ENCODE measurements at regions not wholly inside any gene's neighbourhood (a gene's known extent, or its start where the extent isn't known, plus 50 kb on each side); places are given as distances from the start of the nearest gene placed in this dataset.

DNA sequence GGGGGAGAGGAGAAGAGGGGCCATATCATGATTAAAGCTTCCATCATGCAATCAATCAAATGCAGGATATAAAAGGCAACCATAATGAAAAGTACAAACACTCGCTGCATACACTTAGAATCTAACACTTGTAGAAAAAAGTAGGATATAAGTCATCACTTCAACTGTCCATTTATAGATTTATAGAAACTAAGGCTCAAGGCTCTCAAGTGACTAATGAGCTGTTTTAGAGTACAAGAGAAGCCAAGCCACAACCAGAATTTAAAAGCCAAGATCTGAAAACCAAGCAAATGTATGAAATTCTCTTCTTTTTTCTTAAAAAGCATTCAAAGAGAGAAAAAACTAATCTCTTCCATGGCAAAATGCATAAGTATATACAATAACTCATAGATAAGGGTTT is 160.2 kb upstream of the BLID start:
- no peaks in the 10 kb centered on the region for H3K9me2 ChIP-seq (replicated peaks; ENCODE audit: low read depth, low read length)
- H3F3A ChIP-seq (ENCODE audit: low read depth) = no peaks in the 10 kb centered on the region
- TF ChIP-seq, protein P1, sequence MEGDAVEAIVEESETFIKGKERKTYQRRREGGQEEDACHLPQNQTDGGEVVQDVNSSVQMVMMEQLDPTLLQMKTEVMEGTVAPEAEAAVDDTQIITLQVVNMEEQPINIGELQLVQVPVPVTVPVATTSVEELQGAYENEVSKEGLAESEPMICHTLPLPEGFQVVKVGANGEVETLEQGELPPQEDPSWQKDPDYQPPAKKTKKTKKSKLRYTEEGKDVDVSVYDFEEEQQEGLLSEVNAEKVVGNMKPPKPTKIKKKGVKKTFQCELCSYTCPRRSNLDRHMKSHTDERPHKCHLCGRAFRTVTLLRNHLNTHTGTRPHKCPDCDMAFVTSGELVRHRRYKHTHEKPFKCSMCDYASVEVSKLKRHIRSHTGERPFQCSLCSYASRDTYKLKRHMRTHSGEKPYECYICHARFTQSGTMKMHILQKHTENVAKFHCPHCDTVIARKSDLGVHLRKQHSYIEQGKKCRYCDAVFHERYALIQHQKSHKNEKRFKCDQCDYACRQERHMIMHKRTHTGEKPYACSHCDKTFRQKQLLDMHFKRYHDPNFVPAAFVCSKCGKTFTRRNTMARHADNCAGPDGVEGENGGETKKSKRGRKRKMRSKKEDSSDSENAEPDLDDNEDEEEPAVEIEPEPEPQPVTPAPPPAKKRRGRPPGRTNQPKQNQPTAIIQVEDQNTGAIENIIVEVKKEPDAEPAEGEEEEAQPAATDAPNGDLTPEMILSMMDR (conservative IDR thresholded peaks at IDR 0.05; ENCODE audit: low read length) = no peak
- no peak for TF ChIP-seq EZH2phosphoT487 (IDR thresholded peaks at IDR 0.05; ENCODE audit: borderline replicate concordance)
- H2AFZ ChIP-seq (ENCODE audit: low read length) = no peak overlapping the region
- no peaks in the 10 kb centered on the region for H4K20me1 ChIP-seq (ENCODE audit: insufficient read depth, low read length, poor library complexity, severe bottlenecking)
- no peak overlapping the region for H3K9ac ChIP-seq (ENCODE audit: low read depth, low read length, poor library complexity, severe bottlenecking)
- no peaks in the 10 kb centered on the region for H3K36me3 ChIP-seq (ENCODE audit: insufficient read depth, low read length)
- H3K4me2 ChIP-seq (ENCODE audit: low read depth, low read length, poor library complexity, severe bottlenecking) = no peak overlapping the region
- no peaks in the 10 kb centered on the region for H3K79me2 ChIP-seq (ENCODE audit: insufficient read depth, low read length)
- no peaks in the 10 kb centered on the region for H3K27me3 ChIP-seq (ENCODE audit: insufficient read depth, low read length, poor library complexity, severe bottlenecking)
- no peaks in the 10 kb centered on the region for H3K4me1 ChIP-seq (ENCODE audit: insufficient read depth, low read length, poor library complexity, severe bottlenecking)
- no peaks in the 10 kb centered on the region for H3K9me3 ChIP-seq (ENCODE audit: insufficient read depth, low read depth, low read length)
- no peak overlapping the region for H3K4me3 ChIP-seq (ENCODE audit: low read length, poor library complexity, severe bottlenecking)

DNA sequence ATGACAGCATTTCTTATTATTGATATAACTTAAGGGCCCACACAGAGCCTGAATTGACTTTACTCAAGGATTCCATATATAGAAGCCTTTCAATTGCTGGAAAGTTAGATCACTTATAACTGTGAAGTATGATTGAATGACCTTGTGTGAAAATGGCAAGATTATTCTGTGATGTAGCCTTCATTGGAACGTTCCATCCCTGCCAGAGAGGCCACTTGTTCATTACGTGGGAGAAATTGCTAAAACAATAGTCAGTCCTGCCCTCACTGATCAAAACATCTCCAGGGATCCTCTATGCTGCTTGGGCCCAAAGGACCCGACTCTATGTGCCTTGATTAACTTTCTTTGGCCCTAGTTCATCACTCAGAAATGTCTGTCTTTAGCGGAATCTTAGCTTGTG is 159.5 kb upstream of the BLID start:
- Histone ChIP-seq H3K4me3 (ENCODE audit: low read length, poor library complexity, severe bottlenecking) (no peak overlapping the region), H3K9me3 (ENCODE audit: insufficient read depth, low read depth, low read length) (no peaks in the 10 kb centered on the region), H2AFZ (ENCODE audit: low read length) (no peak overlapping the region), H3K79me2 (ENCODE audit: insufficient read depth, low read length) (no peaks in the 10 kb centered on the region), H3F3A (ENCODE audit: low read depth) (no peaks in the 10 kb centered on the region), H3K4me1 (ENCODE audit: insufficient read depth, low read length, poor library complexity, severe bottlenecking) (no peaks in the 10 kb centered on the region), H3K27me3 (ENCODE audit: insufficient read depth, low read length, poor library complexity, severe bottlenecking) (no peaks in the 10 kb centered on the region), H3K4me2 (ENCODE audit: low read depth, low read length, poor library complexity, severe bottlenecking) (no peak overlapping the region), H3K9ac (ENCODE audit: low read depth, low read length, poor library complexity, severe bottlenecking) (no peak overlapping the region), H3K9me2 (replicated peaks; ENCODE audit: low read depth, low read length) (no peaks in the 10 kb centered on the region), H4K20me1 (ENCODE audit: insufficient read depth, low read length, poor library complexity, severe bottlenecking) (no peaks in the 10 kb centered on the region), H3K36me3 (ENCODE audit: insufficient read depth, low read length) (no peaks in the 10 kb centered on the region)
- TF ChIP-seq, protein P1 (conservative IDR thresholded peaks at IDR 0.05; ENCODE audit: low read length) = no peak
- no peak for TF ChIP-seq EZH2phosphoT487 (IDR thresholded peaks at IDR 0.05; ENCODE audit: borderline replicate concordance)

DNA sequence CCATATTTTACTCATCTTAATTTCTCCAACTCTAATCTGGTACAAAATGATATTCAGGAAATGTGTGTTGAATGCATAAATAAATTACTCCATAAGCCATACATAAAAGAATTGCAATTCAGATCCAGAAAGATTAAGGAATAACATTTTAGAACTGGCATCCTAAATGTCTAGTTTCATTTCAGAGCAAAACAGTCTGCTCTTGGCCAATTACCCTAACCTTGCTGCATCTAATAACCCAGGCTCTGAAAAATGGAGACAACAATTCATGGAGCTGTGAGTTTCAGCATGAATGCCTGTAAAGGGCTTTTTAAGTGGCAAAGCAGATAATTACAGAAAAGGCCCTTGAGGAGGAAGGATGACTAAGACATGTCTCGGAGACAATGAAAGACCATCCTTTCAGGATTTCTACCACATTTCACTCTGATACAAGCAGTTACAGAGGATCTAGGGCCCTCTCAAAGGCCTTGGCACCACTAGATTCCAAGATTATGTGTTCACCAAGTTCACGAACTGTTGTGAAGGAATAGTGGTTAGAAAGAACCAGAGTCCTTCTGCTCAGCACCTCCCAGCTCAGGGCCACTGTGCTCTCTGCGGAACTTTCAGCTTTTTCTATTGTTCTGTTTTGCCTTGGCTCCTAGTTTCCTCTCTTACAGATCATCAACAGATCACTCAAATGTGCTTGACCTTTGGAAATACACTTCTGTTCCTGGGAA is 157.6 kb upstream of the BLID start:
- Histone ChIP-seq H4K20me1 (ENCODE audit: insufficient read depth, low read length, poor library complexity, severe bottlenecking) (no peaks in the 10 kb centered on the region), H3K27me3 (ENCODE audit: insufficient read depth, low read length, poor library complexity, severe bottlenecking) (no peaks in the 10 kb centered on the region), H3K4me1 (ENCODE audit: insufficient read depth, low read length, poor library complexity, severe bottlenecking) (no peaks in the 10 kb centered on the region), H3K79me2 (ENCODE audit: insufficient read depth, low read length) (no peaks in the 10 kb centered on the region), H3F3A (ENCODE audit: low read depth) (no peaks in the 10 kb centered on the region), H3K36me3 (ENCODE audit: insufficient read depth, low read length) (no peaks in the 10 kb centered on the region), H3K4me2 (ENCODE audit: low read depth, low read length, poor library complexity, severe bottlenecking) (no peak overlapping the region), H3K9me3 (ENCODE audit: insufficient read depth, low read depth, low read length) (no peaks in the 10 kb centered on the region), H3K9me2 (replicated peaks; ENCODE audit: low read depth, low read length) (no peaks in the 10 kb centered on the region), H3K4me3 (ENCODE audit: low read length, poor library complexity, severe bottlenecking) (no peak overlapping the region), H3K9ac (ENCODE audit: low read depth, low read length, poor library complexity, severe bottlenecking) (no peak overlapping the region), H2AFZ (ENCODE audit: low read length) (no peak overlapping the region)
- TF ChIP-seq, protein P1 (conservative IDR thresholded peaks at IDR 0.05; ENCODE audit: low read length) = no peak
- no peak for TF ChIP-seq EZH2phosphoT487 (IDR thresholded peaks at IDR 0.05; ENCODE audit: borderline replicate concordance)

Data from Loucy (cell line).